Liver (tissue), 3 donors: ENCODE measurements at regions not wholly inside any gene's neighbourhood (a gene's known extent, or its start where the extent isn't known, plus 50 kb on each side); places are given as distances from the start of the nearest gene placed in this dataset.

ENCODE experiments used
- GABPA ChIP-seq, 2 donors: IDR thresholded peaks in 1 of 2; conservative IDR thresholded peaks in 1 of 2; 2 replicates each; pipeline ENCODE4 v1.6.1; 2016; ENCODE audit warnings: antibody characterized with exemption in 2 of 2, mild to moderate bottlenecking in 1 of 2, moderate library complexity in 1 of 2
- JUND ChIP-seq, 2 donors: IDR thresholded peaks; 2 replicates each; pipeline ENCODE4 v1.6.1; 2016; ENCODE audit warnings: antibody characterized with exemption in 2 of 2
- TAF1 ChIP-seq: conservative IDR thresholded peaks from 2 replicates; pipeline ENCODE4 v1.6.1; 2016; ENCODE audit warnings: antibody characterized with exemption, mild to moderate bottlenecking
- YY1 ChIP-seq: IDR thresholded peaks from 2 replicates; pipeline ENCODE4 v1.6.1; 2016; ENCODE audit warnings: antibody characterized with exemption, mild to moderate bottlenecking
- TF ChIP-seq, protein P1 (sequence below): fragments of 150-350 bp; IDR thresholded peaks from 2 replicates; pipeline ENCODE4 v1.5.1; 2017; ENCODE audit warnings: improper control_type of control experiment, low read depth, low read length; ENCODE audit not compliant: missing input control
- donor health status: healthy.
- donor health status: healthy.

DNA sequence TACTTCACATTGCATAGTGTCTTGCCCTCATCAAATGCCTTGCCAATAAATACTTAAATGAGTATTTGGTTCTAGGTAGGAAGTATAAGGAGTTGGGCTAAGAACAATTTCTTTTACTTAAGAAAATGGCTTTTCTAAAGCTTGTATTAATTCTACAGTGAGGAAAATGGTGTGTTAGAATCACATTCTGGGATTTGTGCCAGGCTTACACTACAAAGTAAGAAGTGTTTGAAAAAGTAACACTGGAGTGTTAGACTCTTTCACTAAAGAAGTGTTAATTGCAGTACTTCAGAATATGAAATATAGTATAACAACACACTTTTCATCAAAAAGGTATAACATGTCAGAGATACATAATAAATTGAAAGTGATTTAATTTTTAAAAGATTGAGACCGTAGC lies 328.7 kb downstream of the C3orf38 start:
- TF ChIP-seq, protein P1, sequence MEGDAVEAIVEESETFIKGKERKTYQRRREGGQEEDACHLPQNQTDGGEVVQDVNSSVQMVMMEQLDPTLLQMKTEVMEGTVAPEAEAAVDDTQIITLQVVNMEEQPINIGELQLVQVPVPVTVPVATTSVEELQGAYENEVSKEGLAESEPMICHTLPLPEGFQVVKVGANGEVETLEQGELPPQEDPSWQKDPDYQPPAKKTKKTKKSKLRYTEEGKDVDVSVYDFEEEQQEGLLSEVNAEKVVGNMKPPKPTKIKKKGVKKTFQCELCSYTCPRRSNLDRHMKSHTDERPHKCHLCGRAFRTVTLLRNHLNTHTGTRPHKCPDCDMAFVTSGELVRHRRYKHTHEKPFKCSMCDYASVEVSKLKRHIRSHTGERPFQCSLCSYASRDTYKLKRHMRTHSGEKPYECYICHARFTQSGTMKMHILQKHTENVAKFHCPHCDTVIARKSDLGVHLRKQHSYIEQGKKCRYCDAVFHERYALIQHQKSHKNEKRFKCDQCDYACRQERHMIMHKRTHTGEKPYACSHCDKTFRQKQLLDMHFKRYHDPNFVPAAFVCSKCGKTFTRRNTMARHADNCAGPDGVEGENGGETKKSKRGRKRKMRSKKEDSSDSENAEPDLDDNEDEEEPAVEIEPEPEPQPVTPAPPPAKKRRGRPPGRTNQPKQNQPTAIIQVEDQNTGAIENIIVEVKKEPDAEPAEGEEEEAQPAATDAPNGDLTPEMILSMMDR = no peak
- no peak for TF ChIP-seq JUND (IDR thresholded peaks at IDR 0.05)
- no peak for TF ChIP-seq GABPA (IDR thresholded peaks at IDR 0.05 in 1 of 2, conservative IDR thresholded peaks at IDR 0.05 in 1 of 2)
- no peak for TF ChIP-seq YY1
- TF ChIP-seq TAF1 = no peak
